ENCODE measurements at regions not wholly inside any gene's neighbourhood (a gene's known extent, or its start where the extent isn't known, plus 50 kb on each side); places are given as distances from the start of the nearest gene placed in this dataset.

GRCh38 chr6:137802408-137803182 is 64.5 kb upstream of the TNFAIP3 start:
- TF ChIP-seq CTCF (IDR thresholded peaks at IDR 0.05) (no peak), POLR2AphosphoS5 (IDR thresholded peaks at IDR 0.05) (no peak)
